Activated naive CD4-positive, alpha-beta T cell treated with anti-CD3 and anti-CD28 coated beads, Interleukin-2, amount 10 ng/mL, durations not matched to agents 7 days and 5 days (primary cell): ENCODE measurements at regions not wholly inside any gene's neighbourhood (a gene's known extent, or its start where the extent isn't known, plus 50 kb on each side); places are given as distances from the start of the nearest gene placed in this dataset.

ENCODE experiments used
- CTCF ChIA-PET: fragments of 350-600 bp; sonication (Branson Sonifier 250); formaldehyde crosslinking; loops from one replicate; lab custom pipeline; 2021; ENCODE audit warnings: antibody characterized with exemption; lab: Charles Lee
- DNase-seq: peaks from one replicate; pipeline ENCODE4 v3.0.0-alpha.2; 2020
- H3K27ac Mint-ChIP-seq: one replicate; pipeline ENCODE4 v1.8.0; 2021; ENCODE audit warnings: mild to moderate bottlenecking, moderate library complexity, mixed read lengths
- H3K27me3 Mint-ChIP-seq: one replicate; pipeline ENCODE4 v1.8.0; 2021; ENCODE audit warnings: mild to moderate bottlenecking, mixed read lengths
- H3K36me3 Mint-ChIP-seq: one replicate; pipeline ENCODE4 v1.8.0; 2021; ENCODE audit warnings: mixed read lengths
- H3K4me1 Mint-ChIP-seq: one replicate; pipeline ENCODE4 v1.8.0; 2021; ENCODE audit warnings: mixed read lengths
- H3K4me3 Mint-ChIP-seq: one replicate; pipeline ENCODE4 v1.8.0; 2021; ENCODE audit warnings: mild to moderate bottlenecking, moderate library complexity, mixed read lengths
- H3K9me3 Mint-ChIP-seq: one replicate; pipeline ENCODE4 v1.8.0; 2021; ENCODE audit warnings: mixed read lengths

DNA sequence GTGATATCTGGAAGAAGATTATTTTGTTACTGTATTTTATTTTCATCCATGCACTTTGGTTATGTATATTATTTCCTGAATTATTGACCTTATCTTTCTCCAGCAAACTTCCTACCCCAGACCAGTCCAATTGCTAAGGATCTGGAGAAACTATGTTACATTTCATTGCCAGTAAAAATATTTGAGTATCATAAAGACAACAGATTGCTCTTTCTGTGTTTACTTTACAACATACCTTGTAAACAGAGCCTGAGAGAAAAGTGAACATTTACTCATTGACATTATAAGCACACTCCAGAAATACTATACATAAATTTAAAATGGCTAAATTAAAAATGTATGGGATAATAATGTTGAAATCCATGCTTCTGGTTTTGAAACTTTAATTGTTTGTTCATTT lies 186.2 kb upstream of the FAM3C start:
- CTCF ChIA-PET = no interaction called here
- Mint-ChIP-seq H3K4me3 (no peak overlapping the region), H3K4me1 (no peaks in the 10 kb centered on the region), H3K27ac (no peak overlapping the region), H3K9me3 (no peaks in the 10 kb centered on the region), H3K36me3 (no peaks in the 10 kb centered on the region), H3K27me3 (peaks cover 4% of the 10 kb centered on the region)
- DNase-seq = no peak

DNA sequence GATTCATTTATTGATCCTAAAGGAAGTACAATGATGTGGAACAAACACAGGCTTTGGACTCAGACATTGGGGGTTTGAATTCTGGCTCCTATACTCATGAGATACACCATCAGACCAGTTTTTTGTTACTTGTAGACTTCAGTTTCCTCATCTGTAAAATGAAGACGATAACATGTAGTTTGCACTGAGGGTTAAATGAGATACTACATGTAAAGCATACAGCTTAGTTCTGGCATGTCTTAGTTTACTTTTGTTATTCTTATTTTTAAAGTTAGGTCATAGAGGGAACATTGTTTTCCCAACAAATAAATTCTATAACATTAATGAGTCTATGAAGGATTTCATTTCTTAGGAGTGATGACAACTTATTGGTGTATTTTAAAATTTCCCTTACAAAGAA lies 183.5 kb upstream of the FAM3C start:
- Mint-ChIP-seq H3K27me3 (peaks cover 4% of the 10 kb centered on the region), H3K4me3 (no peak overlapping the region), H3K4me1 (no peaks in the 10 kb centered on the region), H3K36me3 (no peaks in the 10 kb centered on the region), H3K9me3 (no peaks in the 10 kb centered on the region), H3K27ac (no peak overlapping the region)
- no peak for DNase-seq
- CTCF ChIA-PET = interaction anchor here (0.9 kb wide), 1 partner anchor 374 kb away, joined by 3 read pairs; no protein-coding TSS in a partner anchor

DNA sequence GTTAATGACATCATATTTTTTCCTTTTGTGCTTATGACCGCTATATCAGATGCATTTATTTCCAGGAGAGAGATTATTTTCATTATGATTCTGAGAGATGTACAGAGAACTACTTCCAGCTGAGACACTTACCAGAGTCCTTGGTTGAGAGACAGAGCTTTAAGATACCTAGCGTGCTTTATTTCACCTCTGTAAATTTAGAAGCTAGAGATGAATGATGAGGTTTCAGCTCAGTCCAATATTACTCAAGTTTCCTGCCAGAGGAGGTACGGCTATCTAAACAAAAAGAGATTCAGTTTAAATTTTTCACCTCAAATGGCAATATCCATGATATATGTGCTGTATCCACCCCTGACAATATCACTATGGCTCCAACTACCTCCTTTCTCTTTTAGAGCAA lies 182.6 kb upstream of the FAM3C start:
- no peak for DNase-seq
- Mint-ChIP-seq H3K9me3 (no peaks in the 10 kb centered on the region), H3K27me3 (peaks cover 4% of the 10 kb centered on the region), H3K36me3 (no peaks in the 10 kb centered on the region), H3K4me1 (no peaks in the 10 kb centered on the region), H3K4me3 (no peak overlapping the region), H3K27ac (no peak overlapping the region)
- CTCF ChIA-PET = no interaction called here

DNA sequence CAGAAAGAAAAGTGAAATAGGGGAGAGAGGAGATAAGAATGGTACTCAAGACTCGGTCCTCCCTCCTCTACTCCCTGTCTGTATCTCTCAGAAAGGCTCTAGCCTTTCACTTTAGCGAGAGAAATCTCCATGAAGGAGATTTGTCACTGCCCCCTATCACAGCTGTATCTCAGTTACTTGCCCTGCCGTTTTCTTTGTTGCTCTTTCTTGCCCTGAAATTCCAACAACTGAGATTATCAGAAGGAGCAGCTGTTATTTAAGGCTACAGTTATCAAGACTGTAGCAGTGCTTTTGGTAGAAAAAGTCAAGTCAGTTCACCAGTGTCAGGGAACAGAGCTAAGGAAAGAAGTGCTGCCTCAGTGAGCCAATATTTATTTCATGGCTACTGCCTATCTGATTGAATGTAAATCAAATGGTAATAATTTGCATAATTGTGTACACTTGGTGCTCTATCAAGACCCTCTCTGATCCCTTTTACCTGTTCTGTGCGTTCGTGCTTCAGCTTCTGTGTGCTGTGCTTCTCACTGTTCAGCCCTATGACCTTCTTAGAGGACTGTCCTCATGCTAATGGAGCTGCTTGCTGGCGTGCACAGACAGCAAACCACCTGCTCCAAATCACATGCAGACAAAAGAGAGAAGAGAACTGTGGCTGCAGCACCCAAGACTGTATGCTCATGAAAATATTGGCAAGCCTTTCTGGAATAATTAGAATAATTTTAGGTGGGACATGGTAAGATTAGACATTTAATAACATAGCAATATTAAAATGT lies 180.2 kb upstream of the FAM3C start:
- Mint-ChIP-seq H3K27ac (no peak overlapping the region), H3K36me3 (no peaks in the 10 kb centered on the region), H3K9me3 (no peaks in the 10 kb centered on the region), H3K27me3 (peaks cover 4% of the 10 kb centered on the region), H3K4me3 (no peak overlapping the region), H3K4me1 (no peaks in the 10 kb centered on the region)
- no peak for DNase-seq
- CTCF ChIA-PET = no interaction called here

DNA sequence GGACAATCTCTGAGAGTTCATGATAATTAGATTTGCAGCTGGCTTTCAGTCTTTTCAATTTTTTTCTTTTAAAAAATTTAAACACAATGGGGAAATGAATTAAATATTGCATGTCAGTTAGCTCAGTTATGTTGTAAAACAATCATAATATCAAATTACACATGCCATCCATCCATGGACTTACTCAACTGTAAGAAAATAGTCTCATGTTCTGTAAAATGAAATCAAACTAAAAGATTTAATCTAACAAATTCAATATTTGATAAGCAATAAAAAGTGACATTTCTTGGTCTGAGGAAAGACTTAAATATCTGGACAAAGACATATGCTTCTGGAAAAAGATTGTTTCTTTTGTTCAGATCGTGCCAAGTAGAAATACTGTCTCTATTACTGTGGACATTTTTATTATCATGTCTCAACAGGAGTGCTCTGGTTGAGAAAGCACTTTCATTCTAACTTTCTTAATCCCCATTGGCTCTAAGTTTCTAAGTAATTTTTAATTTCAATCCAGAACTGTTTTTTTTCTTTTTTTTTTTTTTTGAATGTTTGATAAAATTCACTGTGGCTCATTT lies 179.2 kb upstream of the FAM3C start:
- Mint-ChIP-seq H3K9me3 (no peaks in the 10 kb centered on the region), H3K27me3 (peaks cover 3% of the 10 kb centered on the region), H3K4me3 (no peak overlapping the region), H3K36me3 (no peaks in the 10 kb centered on the region), H3K4me1 (no peaks in the 10 kb centered on the region), H3K27ac (no peak overlapping the region)
- CTCF ChIA-PET = no interaction called here
- no peak for DNase-seq

DNA sequence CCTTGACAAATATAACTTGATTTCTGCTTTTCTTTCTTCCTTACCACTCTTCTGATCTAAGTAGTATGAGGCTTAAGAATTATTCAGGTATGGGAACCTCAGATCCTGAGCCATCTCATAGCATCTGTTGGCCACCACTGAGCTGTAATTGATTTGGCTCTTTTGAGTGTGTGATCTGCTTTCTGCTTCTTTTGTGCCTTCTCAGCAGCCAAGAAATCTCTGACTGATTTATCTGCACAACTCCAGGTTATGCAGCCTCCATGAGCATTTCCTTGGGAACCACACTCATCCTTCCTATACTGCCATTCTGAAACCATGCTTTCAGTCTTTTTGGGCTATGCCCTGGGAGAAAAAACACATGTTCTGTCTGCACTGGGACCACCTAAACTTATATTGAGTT lies 178.0 kb upstream of the FAM3C start:
- H3K36me3 Mint-ChIP-seq = no peaks in the 10 kb centered on the region
- CTCF ChIA-PET = no interaction called here
- H3K4me3 Mint-ChIP-seq = no peak overlapping the region
- H3K9me3 Mint-ChIP-seq = no peaks in the 10 kb centered on the region
- no peak overlapping the region for H3K27ac Mint-ChIP-seq
- DNase-seq = no peak
- H3K4me1 Mint-ChIP-seq = no peaks in the 10 kb centered on the region
- peaks cover 3% of the 10 kb centered on the region for H3K27me3 Mint-ChIP-seq

DNA sequence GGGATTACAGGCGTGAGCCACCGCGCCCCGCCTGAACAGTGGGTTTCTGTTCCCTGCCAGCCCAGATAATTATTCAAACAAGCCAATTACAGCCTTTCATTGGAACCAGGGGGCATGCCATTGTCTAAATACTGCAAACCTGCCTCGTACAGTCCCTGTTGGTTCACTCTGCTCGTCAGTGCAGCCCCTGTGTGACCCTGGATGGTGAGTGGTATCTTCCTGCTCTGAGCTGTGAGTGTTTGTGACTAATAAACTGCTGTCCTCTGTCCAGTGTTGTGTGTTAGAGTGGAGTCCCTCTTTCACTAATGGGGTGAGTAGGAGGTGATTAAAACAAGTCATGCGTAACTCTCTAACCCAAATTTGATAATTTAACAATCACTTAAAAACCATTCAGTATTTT lies 176.5 kb upstream of the FAM3C start:
- no peak overlapping the region for H3K27ac Mint-ChIP-seq
- no peak for DNase-seq
- H3K9me3 Mint-ChIP-seq = no peaks in the 10 kb centered on the region
- H3K4me1 Mint-ChIP-seq = no peaks in the 10 kb centered on the region
- CTCF ChIA-PET = no interaction called here
- no peak overlapping the region for H3K4me3 Mint-ChIP-seq
- H3K27me3 Mint-ChIP-seq = peaks cover 7% of the 10 kb centered on the region
- H3K36me3 Mint-ChIP-seq = no peaks in the 10 kb centered on the region

DNA sequence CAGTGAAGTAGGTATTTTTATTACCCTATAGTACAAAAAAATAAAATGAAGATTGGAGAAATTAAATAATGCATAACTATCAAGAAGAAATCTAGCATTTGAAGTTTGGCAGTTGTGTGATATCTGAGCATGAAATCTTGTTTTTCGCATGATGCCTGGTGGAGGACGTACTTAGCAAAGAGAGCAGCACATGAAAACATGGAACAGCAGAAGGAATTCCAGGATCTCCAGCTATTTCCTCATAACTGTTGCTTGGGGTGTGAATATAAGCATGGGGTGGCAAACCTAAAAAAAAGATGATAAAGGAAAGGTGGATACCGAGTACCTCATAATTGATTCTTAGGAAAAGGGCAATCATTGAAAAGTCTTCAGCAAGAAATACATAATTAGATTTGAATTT lies 174.3 kb upstream of the FAM3C start:
- Mint-ChIP-seq H3K27me3 (peaks cover 7% of the 10 kb centered on the region), H3K4me1 (no peaks in the 10 kb centered on the region), H3K9me3 (no peaks in the 10 kb centered on the region), H3K27ac (no peak overlapping the region), H3K36me3 (no peaks in the 10 kb centered on the region), H3K4me3 (no peak overlapping the region)
- CTCF ChIA-PET = interaction anchor here (0.6 kb wide), 1 partner anchor 21 kb away, joined by 3 read pairs; no protein-coding TSS in a partner anchor
- DNase-seq = no peak

DNA sequence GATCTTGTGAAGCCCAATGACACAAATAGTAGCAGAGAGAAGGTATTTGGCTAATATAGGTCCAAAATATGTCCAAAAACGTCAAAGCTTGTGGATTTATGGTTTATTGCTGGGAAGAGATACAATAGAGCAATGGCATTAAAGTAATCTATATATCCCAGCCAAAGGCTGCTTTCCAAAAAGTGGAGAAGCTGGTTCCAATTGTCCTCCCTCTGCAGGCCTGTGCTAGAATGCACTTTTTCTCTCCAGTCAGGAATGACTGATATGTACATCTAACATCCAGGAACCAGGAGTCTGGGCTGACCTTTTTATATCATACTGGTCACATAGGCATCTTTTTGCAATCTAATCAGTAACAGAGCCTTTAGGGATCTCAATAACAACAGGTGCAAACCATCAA lies 167.1 kb upstream of the FAM3C start:
- Mint-ChIP-seq H3K27ac (no peak overlapping the region), H3K9me3 (no peaks in the 10 kb centered on the region), H3K4me3 (no peak overlapping the region), H3K27me3 (no peaks in the 10 kb centered on the region), H3K4me1 (no peaks in the 10 kb centered on the region), H3K36me3 (no peaks in the 10 kb centered on the region)
- DNase-seq = no peak
- CTCF ChIA-PET = no interaction called here

DNA sequence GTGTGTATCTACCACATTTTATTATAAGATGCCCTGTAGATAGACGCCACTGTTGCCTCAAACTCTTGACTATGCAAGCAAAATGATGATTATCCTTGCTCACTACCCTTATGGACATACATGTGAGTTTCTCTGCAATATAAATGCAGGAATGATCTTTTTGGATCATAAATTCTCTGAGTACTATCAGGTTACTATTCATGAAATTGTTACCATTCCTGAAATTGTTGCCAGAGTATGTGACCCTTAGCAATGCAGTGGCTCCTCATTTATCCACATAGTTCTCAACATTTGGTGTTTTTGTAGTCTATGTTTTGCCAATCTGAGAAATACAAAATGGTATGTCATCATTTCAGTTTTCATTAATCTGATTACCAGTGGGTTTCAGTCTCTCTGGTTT lies 166.2 kb upstream of the FAM3C start:
- no peak overlapping the region for H3K27ac Mint-ChIP-seq
- CTCF ChIA-PET = no interaction called here
- peaks cover 3% of the 10 kb centered on the region for H3K27me3 Mint-ChIP-seq
- no peak for DNase-seq
- H3K4me3 Mint-ChIP-seq = no peak overlapping the region
- no peaks in the 10 kb centered on the region for H3K36me3 Mint-ChIP-seq
- no peaks in the 10 kb centered on the region for H3K9me3 Mint-ChIP-seq
- H3K4me1 Mint-ChIP-seq = no peaks in the 10 kb centered on the region

DNA sequence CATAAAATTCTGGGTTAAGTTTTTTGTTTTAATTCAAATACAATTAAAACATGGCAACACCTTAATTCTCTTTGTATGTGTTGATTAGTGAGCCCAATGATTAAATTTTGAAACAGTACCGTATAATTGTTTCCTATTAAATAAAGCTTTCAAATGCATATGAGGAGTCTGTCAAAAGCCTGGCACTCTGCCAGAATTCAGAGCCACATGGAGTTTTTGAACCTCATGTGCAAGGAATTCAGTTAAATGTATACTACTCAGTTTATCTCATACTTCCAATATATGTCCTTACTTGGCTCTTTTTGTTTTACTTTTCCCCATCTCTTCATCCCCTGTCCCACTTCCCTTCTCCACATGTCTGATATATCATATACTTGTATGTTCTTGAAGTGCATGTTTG lies 165.6 kb upstream of the FAM3C start:
- CTCF ChIA-PET = interaction anchor here (0.6 to 1.8 kb wide), 2 partner anchors 18 to 262 kb away, joined by 3 read pairs; no protein-coding TSS in a partner anchor
- no peak overlapping the region for H3K27ac Mint-ChIP-seq
- DNase-seq = no peak
- H3K27me3 Mint-ChIP-seq = peaks cover 4% of the 10 kb centered on the region
- H3K9me3 Mint-ChIP-seq = no peaks in the 10 kb centered on the region
- no peaks in the 10 kb centered on the region for H3K4me1 Mint-ChIP-seq
- H3K36me3 Mint-ChIP-seq = no peaks in the 10 kb centered on the region
- H3K4me3 Mint-ChIP-seq = no peak overlapping the region

DNA sequence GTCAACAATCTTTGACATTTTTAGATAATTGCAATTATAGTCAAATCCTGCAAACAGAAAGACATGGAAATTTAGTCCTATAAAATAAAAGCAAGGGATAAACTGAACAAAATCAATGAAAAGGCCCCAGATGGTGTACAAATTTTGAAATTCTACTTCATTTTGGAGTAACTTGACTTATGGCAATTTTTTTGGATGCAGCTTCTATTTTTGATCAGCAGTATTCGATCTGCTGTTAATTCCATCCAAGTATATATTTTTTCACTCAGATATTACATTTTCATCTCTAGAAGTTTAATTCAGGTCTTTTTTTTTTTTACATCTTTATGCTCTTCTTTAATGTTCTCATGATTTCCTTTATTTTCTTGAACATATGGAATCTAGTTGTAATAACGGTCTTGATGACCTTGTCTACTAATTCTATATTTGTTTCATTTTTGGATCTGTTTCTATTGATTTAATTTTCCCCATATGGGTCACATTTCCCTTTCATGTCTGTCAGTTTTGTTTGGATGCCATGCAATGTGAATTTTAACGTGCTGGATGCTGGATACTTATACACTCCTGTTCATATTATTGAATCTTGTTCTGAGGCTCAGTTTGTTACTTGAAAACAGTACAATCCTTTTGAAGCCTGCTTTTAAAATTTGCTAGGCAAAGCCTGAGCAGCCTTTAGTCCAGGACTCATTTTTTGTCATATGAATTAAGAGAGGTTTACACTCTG lies 164.3 kb upstream of the FAM3C start:
- no peak for DNase-seq
- H3K4me3 Mint-ChIP-seq = no peak overlapping the region
- H3K27me3 Mint-ChIP-seq = peaks cover 4% of the 10 kb centered on the region
- H3K27ac Mint-ChIP-seq = no peak overlapping the region
- no peaks in the 10 kb centered on the region for H3K4me1 Mint-ChIP-seq
- H3K36me3 Mint-ChIP-seq = no peaks in the 10 kb centered on the region
- CTCF ChIA-PET = interaction anchor here (1.8 kb wide), 1 partner anchor 17 kb away, joined by 3 read pairs; no protein-coding TSS in a partner anchor
- no peaks in the 10 kb centered on the region for H3K9me3 Mint-ChIP-seq

DNA sequence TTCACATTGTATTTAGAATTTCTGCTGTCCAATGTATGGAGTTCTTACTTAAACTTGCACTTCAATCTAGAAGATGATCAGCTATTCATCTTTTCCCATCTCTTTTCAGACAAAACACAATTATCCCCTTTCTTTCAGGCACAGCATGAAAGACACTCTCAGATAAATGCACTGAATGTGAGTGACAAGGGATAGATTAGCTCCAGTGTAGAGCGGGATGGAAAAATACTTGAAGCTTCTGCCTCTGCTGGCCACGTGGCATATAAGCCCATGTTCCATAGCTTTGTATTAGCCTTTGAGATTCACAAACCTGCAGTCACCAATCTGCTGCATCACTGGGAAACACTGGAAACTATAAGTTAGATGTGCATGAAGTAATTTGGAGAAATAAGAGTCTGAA lies 162.2 kb upstream of the FAM3C start:
- Mint-ChIP-seq H3K27me3 (peaks cover 4% of the 10 kb centered on the region), H3K4me3 (no peak overlapping the region), H3K9me3 (no peaks in the 10 kb centered on the region), H3K36me3 (no peaks in the 10 kb centered on the region), H3K27ac (no peak overlapping the region), H3K4me1 (no peaks in the 10 kb centered on the region)
- DNase-seq = no peak
- CTCF ChIA-PET = interaction anchor here (0.5 to 1.8 kb wide), 2 partner anchors 15 to 436 kb away, joined by 3 to 5 read pairs; no protein-coding TSS in a partner anchor

DNA sequence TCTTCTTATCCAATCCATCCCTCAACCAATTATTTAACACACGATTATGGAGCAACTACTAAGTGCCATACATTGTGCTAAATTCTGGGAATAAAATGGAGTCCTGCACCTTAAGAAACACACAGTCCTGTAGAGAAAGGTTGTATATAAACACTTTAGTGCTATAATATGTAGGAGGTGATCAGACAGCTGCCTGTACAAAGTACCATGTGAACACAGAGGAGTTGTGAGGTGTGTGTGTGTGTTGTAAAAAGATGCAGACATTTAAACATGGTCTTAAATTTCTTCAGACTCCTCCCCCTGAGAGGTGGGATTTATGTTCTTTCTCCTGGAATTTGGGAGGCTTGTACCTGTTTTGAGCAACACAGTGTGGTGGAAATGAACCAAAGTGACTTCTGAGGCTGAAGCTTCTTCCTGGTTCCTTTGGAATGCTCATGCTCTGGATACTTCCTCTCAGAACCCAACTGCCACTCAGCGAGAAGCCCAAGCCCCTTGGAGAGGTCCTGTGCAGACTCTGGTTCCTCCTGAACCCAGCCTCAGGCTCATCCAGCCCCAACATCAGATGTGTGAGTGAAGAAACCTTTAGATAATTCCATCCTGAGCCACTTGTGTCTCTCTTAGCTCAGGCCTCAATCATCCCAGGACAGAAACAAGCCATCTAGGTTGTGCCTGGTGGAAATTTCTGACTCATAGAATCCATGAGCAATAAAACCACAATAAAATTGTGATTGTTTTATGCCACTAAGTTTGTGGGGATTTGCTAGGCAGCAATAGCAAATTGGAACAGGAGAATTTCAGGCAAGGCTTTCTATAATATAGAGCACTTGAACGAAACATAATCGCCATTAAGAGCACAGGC lies 161.2 kb upstream of the FAM3C start:
- Mint-ChIP-seq H3K27ac (no peak overlapping the region), H3K4me3 (no peak overlapping the region), H3K9me3 (no peaks in the 10 kb centered on the region), H3K27me3 (peaks cover 7% of the 10 kb centered on the region), H3K36me3 (no peaks in the 10 kb centered on the region), H3K4me1 (no peaks in the 10 kb centered on the region)
- CTCF ChIA-PET = interaction anchor here (1.8 to 2.1 kb wide), 2 partner anchors 190 to 437 kb away, joined by 5 to 7 read pairs; no protein-coding TSS in a partner anchor
- DNase-seq = no peak
